Amygdala (tissue), 56 donors: ENCODE measurements at regions not wholly inside any gene's neighbourhood (a gene's known extent, or its start where the extent isn't known, plus 50 kb on each side); places are given as distances from the start of the nearest gene placed in this dataset.

Experiments
- DNase-seq, 56 donors: peaks; one replicate each; lab custom pipeline; 2025; lab: John Stamatoyannopoulos, UW

GRCh38 chr1:239221656-239222055 lies 164.7 kb upstream of the CHRM3 start:
- no peak for DNase-seq

- no peak for DNase-seq
Measured at GRCh38 chr1:239219679-239220078, 166.7 kb upstream of the CHRM3 start.

GRCh38 chr1:239218301-239218700 lies 168.1 kb upstream of the CHRM3 start:
- no peak for DNase-seq

GRCh38 chr1:239212811-239213220 lies 173.6 kb upstream of the CHRM3 start:
- peak in 10 of 56 donors; percentile 1 to 28 (median 2) for DNase-seq

GRCh38 chr1:239209591-239209990 lies 176.8 kb upstream of the CHRM3 start:
- no peak for DNase-seq

- DNase-seq: no peak
Measured at GRCh38 chr1:239204401-239204800, 182.0 kb upstream of the CHRM3 start.

GRCh38 chr1:239197871-239198270 lies 188.5 kb upstream of the CHRM3 start:
- DNase-seq: no peak

GRCh38 chr1:239189998-239190512 lies 196.3 kb upstream of the CHRM3 start:
- DNase-seq: no peak

GRCh38 chr1:239186487-239186886 lies 199.9 kb upstream of the CHRM3 start:
- no peak for DNase-seq

GRCh38 chr1:239185245-239185619 lies 201.1 kb upstream of the CHRM3 start:
- no peak for DNase-seq

- no peak for DNase-seq
Measured at GRCh38 chr1:239184561-239185244, 201.7 kb upstream of the CHRM3 start.

GRCh38 chr1:239178961-239179360 lies 207.4 kb upstream of the CHRM3 start:
- DNase-seq: no peak

- DNase-seq: no peak
Measured at GRCh38 chr1:239174880-239175279, 211.5 kb upstream of the CHRM3 start.

- no peak for DNase-seq
Measured at GRCh38 chr1:239170828-239171227, 215.5 kb upstream of the CHRM3 start.

GRCh38 chr1:239169276-239169675 lies 217.1 kb upstream of the CHRM3 start:
- DNase-seq: no peak

- DNase-seq: no peak
Measured at GRCh38 chr1:239164451-239165180, 221.8 kb upstream of the CHRM3 start.

GRCh38 chr1:239155466-239156091 lies 230.8 kb upstream of the CHRM3 start:
- peak in 8 of 56 donors; percentile 1 to 32 (median 6) for DNase-seq

GRCh38 chr1:239151937-239152336 lies 234.4 kb upstream of the CHRM3 start:
- no peak for DNase-seq

GRCh38 chr1:239140968-239141367 lies 245.4 kb upstream of the CHRM3 start:
- DNase-seq: no peak

GRCh38 chr1:239139801-239140200 lies 246.6 kb upstream of the CHRM3 start:
- no peak for DNase-seq

GRCh38 chr1:239128541-239128940 lies 257.8 kb upstream of the CHRM3 start:
- no peak for DNase-seq
